ENCODE measurements at regions not wholly inside any gene's neighbourhood (a gene's known extent, or its start where the extent isn't known, plus 50 kb on each side); places are given as distances from the start of the nearest gene placed in this dataset.

DNA sequence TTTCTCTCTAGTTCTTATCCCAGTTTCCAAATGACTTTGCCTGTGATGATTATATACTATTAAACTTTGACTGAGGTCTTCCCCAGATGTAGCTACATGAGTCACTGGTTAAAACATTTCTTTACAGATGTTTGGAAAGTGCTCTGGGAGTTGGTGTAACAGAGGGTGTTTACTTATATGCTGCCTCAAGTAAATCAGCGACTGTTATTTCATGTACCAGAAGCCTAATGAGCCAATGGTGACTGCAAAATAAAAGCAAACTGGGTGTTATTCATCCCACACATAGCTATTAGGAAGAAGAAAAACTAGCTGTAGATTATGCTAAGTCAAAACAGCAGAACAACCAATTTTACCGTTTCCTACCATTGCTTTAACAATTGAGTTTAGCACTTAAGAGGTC, 929.7 kb upstream of the SEMA6A start:
- TF ChIP-seq POLR2A (IDR thresholded peaks at IDR 0.05) (no peak), POLR2AphosphoS5 (IDR thresholded peaks at IDR 0.05) (no peak)
- TF ChIP-seq, protein P1, sequence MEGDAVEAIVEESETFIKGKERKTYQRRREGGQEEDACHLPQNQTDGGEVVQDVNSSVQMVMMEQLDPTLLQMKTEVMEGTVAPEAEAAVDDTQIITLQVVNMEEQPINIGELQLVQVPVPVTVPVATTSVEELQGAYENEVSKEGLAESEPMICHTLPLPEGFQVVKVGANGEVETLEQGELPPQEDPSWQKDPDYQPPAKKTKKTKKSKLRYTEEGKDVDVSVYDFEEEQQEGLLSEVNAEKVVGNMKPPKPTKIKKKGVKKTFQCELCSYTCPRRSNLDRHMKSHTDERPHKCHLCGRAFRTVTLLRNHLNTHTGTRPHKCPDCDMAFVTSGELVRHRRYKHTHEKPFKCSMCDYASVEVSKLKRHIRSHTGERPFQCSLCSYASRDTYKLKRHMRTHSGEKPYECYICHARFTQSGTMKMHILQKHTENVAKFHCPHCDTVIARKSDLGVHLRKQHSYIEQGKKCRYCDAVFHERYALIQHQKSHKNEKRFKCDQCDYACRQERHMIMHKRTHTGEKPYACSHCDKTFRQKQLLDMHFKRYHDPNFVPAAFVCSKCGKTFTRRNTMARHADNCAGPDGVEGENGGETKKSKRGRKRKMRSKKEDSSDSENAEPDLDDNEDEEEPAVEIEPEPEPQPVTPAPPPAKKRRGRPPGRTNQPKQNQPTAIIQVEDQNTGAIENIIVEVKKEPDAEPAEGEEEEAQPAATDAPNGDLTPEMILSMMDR (IDR thresholded peaks at IDR 0.05): no peak
